HAP-1 (cell line): ENCODE measurements at regions not wholly inside any gene's neighbourhood (a gene's known extent, or its start where the extent isn't known, plus 50 kb on each side); places are given as distances from the start of the nearest gene placed in this dataset.
A peak's percentile ranks its signal among the peaks of the same experiment; 100 is the strongest.

Source experiments
- DNase-seq, 2 experiments: peaks; one replicate each; pipeline ENCODE4 v3.0.0-alpha.2; 2016 to 2020; ENCODE audit warnings: low spot score in 2 of 2
- H3K27me3 ChIP-seq: fragments of 250-450 bp; sonication (Bioruptor Pico); 2 replicates; pipeline ENCODE4 v1.5.1; 2020; ENCODE audit warnings: low read depth, mild to moderate bottlenecking, moderate library complexity
- H3K36me3 ChIP-seq: fragments of 250-450 bp; sonication (Bioruptor Pico); replicated peaks from 2 replicates; pipeline ENCODE4 v1.5.1; 2020; ENCODE audit warnings: mild to moderate bottlenecking
- H3K4me1 ChIP-seq: fragments of 250-450 bp; sonication (Bioruptor Pico); 2 replicates; pipeline ENCODE4 v1.5.1; 2020; ENCODE audit warnings: mild to moderate bottlenecking
- H3K4me3 ChIP-seq: fragments of 250-450 bp; sonication (Bioruptor Pico); 2 replicates; pipeline ENCODE4 v1.5.1; 2020; ENCODE audit warnings: mild to moderate bottlenecking, moderate library complexity
- H3K9me3 ChIP-seq: fragments of 250-450 bp; sonication (Bioruptor Pico); 2 replicates; pipeline ENCODE4 v1.5.1; 2020; ENCODE audit warnings: mild to moderate bottlenecking, moderate library complexity
- in situ Hi-C: fragments of 300-500 bp; cut with MboI; formaldehyde crosslinking; loops from 3 replicates; pipeline ENCODE4 v1.14.3; 2020; ENCODE audit warnings: low sequenced_read_pairs, inconsistent platforms, mixed read lengths

DNA sequence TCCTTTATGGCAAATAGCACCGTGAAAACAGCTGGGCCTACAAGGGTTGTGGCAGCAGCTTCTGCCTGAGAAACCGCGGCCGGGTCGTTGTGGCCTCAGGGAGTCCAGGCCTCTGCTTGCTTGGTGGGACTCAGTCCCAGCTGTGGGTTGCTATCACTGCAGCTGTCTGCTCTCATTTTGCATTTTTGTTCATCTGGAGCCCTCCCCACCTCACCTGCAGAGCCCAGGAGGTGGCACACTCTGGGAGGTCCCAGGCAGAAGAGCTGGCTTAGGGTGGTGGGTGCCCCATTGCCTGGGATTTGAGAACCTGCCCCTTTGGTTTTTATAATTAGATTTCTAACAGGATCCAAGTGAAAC is 138.4 kb downstream of the GADD45G start:
- Histone ChIP-seq H3K4me3 (no peak overlapping the region), H3K9me3 (no peaks in the 10 kb centered on the region), H3K27me3 (no peaks in the 10 kb centered on the region), H3K4me1 (peaks cover 7% of the 10 kb centered on the region), H3K36me3 (no peaks in the 10 kb centered on the region)
- in situ Hi-C loops, result no loop called here
- DNase-seq, result no peak

DNA sequence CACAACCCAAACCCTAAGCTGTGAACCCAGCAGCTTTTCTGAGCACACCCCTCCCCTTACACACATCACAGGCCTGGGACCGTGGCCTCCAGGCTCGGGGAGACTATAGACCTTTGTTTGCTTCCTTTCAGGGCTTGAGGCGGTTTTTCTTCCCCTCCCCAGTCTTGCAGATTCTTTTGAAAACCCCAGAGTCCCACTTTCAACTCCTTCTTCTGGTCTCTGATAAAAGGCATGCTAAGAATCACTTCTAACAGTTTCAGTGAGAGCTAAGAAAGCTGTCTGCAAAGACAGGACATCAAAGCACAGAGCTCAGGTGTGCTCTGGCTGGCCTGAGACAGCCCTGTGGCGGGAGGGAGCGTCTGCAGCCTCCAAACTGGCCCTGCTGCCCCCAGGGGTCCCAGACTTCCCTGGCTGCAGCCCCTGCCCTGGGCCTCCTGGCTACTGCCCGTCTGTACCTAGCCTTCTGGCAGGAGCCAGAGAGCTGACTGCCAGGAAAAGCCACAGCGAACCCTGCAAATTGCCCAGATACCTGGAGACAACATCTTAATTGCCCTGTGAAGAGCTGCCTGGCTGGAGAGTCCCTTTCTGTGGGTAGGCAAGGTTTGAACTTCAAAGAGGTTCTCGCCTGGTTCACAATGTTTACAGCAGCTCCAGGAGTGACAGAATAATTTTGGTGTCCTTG is 138.9 kb downstream of the GADD45G start:
- in situ Hi-C loops, result no loop called here
- H3K27me3 ChIP-seq, result no peaks in the 10 kb centered on the region
- no peaks in the 10 kb centered on the region for H3K36me3 ChIP-seq
- H3K9me3 ChIP-seq, result no peaks in the 10 kb centered on the region
- H3K4me1 ChIP-seq, result peaks cover 1% of the 10 kb centered on the region; the same call in 1 of the 2 replicates
- DNase-seq, result no peak
- no peak overlapping the region for H3K4me3 ChIP-seq

DNA sequence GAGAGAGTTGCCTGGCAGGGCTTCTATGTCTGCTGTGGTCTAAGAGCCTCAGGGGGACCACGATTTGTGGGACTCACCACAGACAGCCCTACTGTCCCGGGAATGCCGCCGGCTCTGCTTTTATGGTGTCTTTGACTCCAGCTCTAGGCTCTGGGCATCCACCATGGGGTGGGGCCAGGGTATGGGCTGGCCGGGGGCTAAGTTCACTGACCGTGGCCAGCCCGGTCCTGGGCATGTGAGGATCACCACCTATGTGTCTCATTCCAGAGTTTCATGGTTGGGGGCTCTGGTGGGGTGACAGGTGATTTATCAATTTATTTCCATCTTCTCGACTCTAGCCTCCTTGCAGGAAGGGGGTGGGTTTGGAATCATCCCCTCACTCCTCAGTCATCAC is 139.4 kb downstream of the GADD45G start:
- in situ Hi-C loops, result no loop called here
- Histone ChIP-seq H3K4me3 (no peak overlapping the region), H3K4me1 (no peaks in the 10 kb centered on the region), H3K9me3 (no peaks in the 10 kb centered on the region), H3K36me3 (no peaks in the 10 kb centered on the region), H3K27me3 (no peaks in the 10 kb centered on the region)
- no peak for DNase-seq

DNA sequence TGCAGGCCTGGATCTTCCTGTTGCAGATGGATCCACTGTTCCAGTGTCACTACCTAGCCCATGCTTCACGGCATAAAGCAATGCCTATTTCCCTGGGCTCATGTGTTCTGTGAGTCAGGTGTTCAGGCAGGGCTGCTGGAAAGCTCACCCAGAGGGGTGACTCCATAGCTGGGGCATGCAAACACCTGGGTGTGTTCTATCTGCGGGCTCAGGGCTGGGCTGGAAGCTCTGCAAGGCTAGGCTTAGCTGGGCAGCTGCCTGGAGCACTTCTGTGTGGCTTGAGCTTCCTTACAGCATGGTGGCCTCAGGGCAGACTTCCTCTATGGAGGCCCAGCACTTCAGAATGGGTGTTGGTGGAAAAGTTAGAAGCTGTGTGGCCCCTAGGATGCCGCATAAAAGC is 139.9 kb downstream of the GADD45G start:
- Histone ChIP-seq H3K4me3 (no peak overlapping the region), H3K36me3 (no peaks in the 10 kb centered on the region), H3K9me3 (no peaks in the 10 kb centered on the region), H3K27me3 (no peaks in the 10 kb centered on the region), H3K4me1 (no peaks in the 10 kb centered on the region)
- DNase-seq, result no peak
- in situ Hi-C loops, result no loop called here

DNA sequence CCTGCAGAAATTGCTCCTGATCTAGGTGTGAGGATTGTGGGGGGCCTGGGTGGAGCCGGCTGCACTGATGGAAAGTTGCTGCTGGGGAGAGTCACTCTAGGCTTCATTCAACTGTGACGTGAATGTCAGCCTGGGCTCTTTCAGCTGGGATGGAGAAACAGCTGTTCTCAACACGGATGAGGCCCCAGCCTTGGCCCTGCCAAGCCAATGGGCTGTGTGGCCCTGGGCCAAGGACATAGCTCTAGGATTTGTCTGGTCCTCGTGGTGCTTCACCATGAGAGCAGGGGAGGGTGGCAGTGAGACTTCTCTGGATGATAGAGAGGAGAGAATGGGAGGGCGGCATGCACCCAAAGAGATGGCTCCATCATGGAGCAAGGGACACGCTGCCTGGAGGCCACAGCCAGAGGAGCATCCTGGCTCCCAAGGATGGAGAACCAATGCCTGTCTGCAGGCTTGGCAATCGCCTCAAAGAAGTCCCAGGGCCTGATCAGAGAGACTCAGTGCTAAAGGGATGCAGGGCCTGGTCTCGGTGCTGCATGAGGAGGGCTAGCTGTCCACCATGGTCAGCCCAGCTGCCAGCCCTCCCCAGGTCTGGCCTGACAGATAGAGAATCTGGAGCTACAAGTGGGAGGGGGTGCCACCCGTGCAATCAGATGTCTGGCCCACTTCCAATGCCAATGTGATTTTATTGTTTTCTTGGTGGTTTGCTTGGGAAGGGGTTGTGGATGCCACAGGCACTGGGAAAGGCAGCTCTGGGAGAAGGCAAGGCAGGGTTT is 141.0 kb downstream of the GADD45G start:
- H3K4me3 ChIP-seq, result no peak overlapping the region
- H3K9me3 ChIP-seq, result no peaks in the 10 kb centered on the region
- in situ Hi-C loops, result no loop called here
- DNase-seq, result no peak
- H3K4me1 ChIP-seq, result no peaks in the 10 kb centered on the region
- H3K36me3 ChIP-seq, result no peaks in the 10 kb centered on the region
- no peaks in the 10 kb centered on the region for H3K27me3 ChIP-seq

DNA sequence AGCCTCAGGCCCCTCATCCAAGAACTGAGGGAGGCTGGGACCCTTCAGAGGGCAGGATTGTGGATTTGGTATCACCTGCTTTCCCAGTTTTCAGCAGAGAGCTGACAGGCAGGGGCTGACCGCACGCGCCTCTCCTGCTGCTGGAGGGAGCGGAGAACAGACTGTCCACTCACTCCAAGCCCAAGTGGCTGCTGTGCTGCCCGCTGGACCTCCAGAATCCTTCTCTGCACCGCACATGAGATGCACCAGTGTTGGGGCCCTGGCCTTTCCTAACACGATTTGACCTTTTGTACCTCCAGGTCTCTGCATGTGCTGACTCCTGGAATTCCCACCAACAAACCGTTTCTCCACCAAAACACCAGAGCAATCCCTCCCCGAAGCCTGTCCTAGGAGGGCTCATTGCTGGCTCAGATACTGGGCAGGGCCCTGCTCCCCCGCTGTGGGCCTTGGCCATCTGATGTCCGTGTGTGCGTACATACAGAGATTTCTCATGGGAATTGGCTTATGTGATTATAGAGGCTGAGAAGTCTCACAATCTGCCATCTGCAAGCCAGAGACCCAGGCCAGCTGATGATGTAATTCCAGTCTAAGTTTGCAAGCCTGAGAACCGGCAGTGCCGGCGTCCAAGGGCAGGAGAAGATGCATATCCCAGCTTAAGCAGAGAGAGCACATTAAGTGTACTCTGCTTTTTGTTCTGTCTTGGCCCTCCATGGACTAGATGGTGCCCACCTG is 141.7 kb downstream of the GADD45G start:
- Histone ChIP-seq H3K4me3 (no peak overlapping the region), H3K4me1 (no peaks in the 10 kb centered on the region), H3K27me3 (no peaks in the 10 kb centered on the region), H3K9me3 (no peaks in the 10 kb centered on the region), H3K36me3 (no peaks in the 10 kb centered on the region)
- in situ Hi-C loops, result no loop called here
- DNase-seq, result no peak

DNA sequence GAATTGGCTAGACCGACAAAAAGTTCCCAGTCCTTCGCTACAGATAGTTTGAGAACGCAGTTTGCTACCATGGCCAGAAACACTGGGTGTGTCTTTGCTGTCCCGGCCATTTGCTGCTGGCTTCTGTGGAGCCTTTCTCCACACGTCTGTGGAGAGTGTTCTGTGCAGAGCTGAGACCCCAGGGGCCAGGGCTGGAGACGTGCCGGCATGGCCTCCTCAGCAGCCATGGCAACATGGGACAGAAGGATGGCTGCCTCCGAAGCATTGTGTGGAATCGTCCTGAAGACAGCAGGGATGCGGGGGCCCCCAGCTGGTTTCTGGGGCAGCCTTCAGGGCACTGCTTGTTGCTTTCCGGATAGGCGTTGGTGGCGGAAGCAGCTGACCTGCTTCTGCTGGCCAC is 142.8 kb downstream of the GADD45G start:
- no peaks in the 10 kb centered on the region for H3K4me1 ChIP-seq
- H3K36me3 ChIP-seq, result no peaks in the 10 kb centered on the region
- in situ Hi-C loops, result no loop called here
- no peaks in the 10 kb centered on the region for H3K27me3 ChIP-seq
- no peak for DNase-seq
- no peaks in the 10 kb centered on the region for H3K9me3 ChIP-seq
- H3K4me3 ChIP-seq, result no peak overlapping the region

DNA sequence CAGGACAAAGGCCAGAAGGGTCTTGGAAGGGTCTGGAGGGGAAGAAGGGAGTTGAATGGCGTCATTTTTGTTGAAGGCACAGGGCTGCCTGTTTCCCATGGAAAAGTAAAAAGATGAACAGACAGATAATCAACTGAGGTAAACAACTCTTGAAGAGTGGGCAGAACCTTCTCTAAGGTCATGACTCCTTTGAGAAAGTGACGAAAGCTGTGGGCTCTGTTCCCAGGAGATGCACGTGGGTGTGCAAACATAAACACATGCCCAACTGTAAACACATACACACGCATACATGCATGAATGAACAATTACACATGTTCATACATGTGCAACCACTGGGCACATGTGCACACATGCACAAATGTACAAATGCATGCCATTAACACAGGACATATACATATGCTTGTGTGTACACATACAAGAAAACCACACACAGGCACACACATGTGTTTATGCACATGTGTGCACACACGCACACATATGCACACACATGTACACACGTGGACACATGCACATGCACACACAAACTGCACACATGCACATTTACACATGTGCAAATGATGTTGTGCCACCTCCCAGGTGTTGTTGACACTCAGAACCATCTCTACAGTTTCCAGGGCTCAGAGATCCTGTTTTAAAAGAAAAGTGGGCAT is 143.3 kb downstream of the GADD45G start:
- Histone ChIP-seq H3K9me3 (no peaks in the 10 kb centered on the region), H3K4me3 (no peak overlapping the region), H3K27me3 (no peaks in the 10 kb centered on the region), H3K36me3 (no peaks in the 10 kb centered on the region), H3K4me1 (no peaks in the 10 kb centered on the region)
- no peak for DNase-seq
- in situ Hi-C loops, result no loop called here

DNA sequence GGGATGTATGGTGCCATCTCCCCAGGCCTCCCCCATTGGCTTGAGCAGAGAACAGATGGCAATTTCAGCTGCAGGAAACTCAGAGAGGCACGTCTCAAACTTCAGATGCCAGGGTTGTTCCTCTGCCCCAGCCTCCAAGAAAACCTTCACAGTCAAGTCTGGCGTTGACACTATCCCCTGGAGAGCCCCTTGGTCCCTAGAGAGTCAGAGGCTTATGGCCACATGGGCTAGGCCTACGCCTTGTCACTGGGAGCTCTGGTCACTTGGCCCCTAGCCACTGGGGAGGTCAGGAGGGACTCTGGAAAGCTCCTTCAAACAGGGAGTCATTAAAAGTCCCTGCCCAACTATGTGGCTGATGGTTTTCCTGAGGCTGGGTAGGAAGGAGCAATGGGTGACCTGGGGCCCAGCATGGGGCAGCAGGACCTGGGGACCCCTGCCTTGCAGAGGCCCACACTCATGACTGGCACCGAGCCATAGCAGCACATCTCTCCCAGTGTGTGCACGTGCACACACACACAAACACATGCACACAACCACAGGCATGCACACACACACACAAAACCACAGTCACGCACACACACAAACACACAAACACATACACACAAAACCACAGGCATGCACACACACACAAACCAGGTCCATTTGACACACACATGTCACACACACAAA is 144.2 kb downstream of the GADD45G start:
- no peaks in the 10 kb centered on the region for H3K36me3 ChIP-seq
- no peaks in the 10 kb centered on the region for H3K27me3 ChIP-seq
- in situ Hi-C loops, result no loop called here

DNA sequence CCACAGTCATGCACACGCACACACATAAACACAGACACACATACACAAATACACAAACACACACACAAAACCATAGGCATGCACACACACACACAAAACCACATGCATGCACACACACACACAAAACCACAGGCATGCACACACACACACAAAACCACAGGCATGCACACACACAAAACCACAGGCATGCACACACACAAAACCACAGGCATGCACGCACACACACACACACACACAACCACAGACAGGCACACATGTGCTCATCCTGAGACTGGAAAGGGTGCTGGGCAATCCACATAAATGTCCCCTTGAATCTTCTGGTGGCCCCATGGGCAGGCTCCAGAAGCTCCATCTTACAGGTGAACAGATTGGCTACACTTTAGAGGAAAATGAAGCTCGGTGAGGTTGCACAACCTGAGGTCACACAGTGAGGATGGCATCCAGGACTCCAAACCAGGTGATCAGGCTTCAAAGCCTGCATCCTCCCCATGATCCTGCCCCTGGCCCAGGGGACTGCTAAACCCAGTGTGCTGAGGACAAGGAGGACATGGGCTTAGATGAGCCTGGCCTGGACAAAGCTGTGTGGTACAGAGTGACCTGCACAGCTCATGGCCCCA is 144.8 kb downstream of the GADD45G start:
- Histone ChIP-seq H3K27me3 (no peaks in the 10 kb centered on the region), H3K4me3 (no peak overlapping the region), H3K4me1 (no peaks in the 10 kb centered on the region), H3K36me3 (no peaks in the 10 kb centered on the region), H3K9me3 (no peaks in the 10 kb centered on the region)
- in situ Hi-C loops, result no loop called here
- no peak for DNase-seq

More for the DNA sequence above, 144.2 kb downstream of the GADD45G start:
- Histone ChIP-seq H3K9me3 (no peaks in the 10 kb centered on the region), H3K4me1 (no peaks in the 10 kb centered on the region), H3K4me3 (no peak overlapping the region)
- DNase-seq, result no peak

DNA sequence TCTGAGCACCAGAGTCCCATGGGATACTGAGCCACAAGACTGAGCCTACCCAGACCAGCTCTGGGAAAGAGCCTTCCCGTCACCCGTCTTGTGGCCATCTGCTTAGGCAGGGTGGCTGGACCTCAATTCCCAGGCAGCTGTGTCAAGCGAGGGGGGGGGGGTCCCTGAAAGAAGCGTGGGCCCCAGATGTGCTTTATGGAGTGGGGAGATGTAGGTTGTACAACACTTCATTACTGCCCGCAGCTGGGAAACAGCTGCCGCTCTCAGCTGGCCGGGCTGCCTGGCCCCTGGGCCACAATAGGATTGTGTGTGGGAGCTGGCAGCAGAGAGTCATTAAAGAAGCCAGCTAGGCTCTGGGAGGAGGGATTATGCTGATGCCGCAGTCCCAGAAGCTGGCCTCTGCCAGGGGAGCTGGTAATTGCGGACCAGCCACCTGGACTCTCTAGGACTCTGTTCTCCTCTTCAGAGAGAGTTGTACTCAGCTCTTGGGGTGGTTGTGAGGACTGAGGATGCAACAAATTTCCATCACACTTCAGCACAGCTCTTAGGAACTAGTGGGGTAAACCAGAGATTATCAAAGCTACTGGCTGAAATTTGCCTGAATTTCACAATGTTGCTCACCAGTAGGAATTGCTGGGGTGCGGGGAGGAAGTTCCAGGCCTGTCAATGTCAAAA is 145.4 kb downstream of the GADD45G start:
- H3K36me3 ChIP-seq, result no peaks in the 10 kb centered on the region
- H3K9me3 ChIP-seq, result no peaks in the 10 kb centered on the region
- DNase-seq, result peak; percentile 47 to 70
- no peaks in the 10 kb centered on the region for H3K27me3 ChIP-seq
- H3K4me1 ChIP-seq, result no peaks in the 10 kb centered on the region
- in situ Hi-C loops, result no loop called here
- no peak overlapping the region for H3K4me3 ChIP-seq

DNA sequence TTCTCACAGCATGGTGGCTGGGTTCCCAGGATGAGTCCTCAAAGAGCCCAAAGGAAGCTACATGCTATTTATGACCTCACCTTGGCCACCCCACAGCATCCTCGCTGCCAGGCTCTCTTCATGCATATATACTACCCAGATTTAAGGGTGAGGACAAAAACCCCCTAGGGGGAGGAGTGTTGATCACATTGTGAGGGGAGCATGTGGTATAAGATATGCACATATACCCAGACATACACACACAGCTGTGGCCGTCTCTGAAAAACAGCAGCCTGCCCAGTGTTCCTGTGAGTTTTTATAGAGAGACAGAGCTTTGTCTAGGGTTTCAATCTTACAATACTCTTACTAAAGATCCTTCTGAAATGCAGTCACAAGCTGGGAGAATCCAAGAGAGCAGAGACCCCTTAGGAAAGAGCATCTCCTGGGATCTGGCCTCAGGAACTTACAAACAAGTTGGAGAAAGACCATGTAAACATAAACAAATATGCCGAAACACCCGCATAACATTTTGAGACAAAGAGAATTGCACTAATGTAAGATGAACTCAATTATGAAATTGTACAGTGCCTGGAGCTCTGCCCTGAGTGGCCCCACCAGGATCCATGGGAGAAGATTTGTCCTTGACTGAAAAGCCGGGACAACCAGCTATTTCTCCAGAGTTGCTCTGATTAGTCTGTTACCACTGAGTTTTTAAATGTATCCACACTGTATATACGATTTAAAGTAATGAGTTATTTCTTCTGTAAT is 146.4 kb downstream of the GADD45G start:
- H3K9me3 ChIP-seq, result no peaks in the 10 kb centered on the region
- no peak overlapping the region for H3K4me3 ChIP-seq
- H3K4me1 ChIP-seq, result no peaks in the 10 kb centered on the region
- H3K27me3 ChIP-seq, result no peaks in the 10 kb centered on the region
- in situ Hi-C loops, result no loop called here
- DNase-seq, result no peak
- no peaks in the 10 kb centered on the region for H3K36me3 ChIP-seq
